Astrocyte of the cerebellum (primary cell): ENCODE measurements at regions not wholly inside any gene's neighbourhood (a gene's known extent, or its start where the extent isn't known, plus 50 kb on each side); places are given as distances from the start of the nearest gene placed in this dataset.

ENCODE experiments used
- DNase-seq: peaks from one replicate; pipeline ENCODE4 v3.0.0-alpha.2; 2011; ENCODE audit warnings: low read depth
- H3K4me3 ChIP-seq: 2 replicates; pipeline ENCODE4 v1.5.1; 2011; ENCODE audit warnings: mild to moderate bottlenecking, low read depth, low read length, moderate library complexity
- CTCF ChIP-seq: IDR thresholded peaks from 2 replicates; pipeline ENCODE4 v1.5.1; 2012; ENCODE audit warnings: low read length, low read depth, moderate library complexity, mild to moderate bottlenecking; ENCODE audit errors: missing control alignments
- in situ Hi-C: cut with HindIII; loops from 2 replicates; pipeline ENCODE4 v1.10.0; 2017; ENCODE audit warnings: low sequenced_read_pairs

GRCh38 chr12:126727218-126728075 lies 1539.5 kb upstream of the TMEM132C start:
- in situ Hi-C loops, result no loop called here
- no peak for DNase-seq
- no peak overlapping the region for H3K4me3 ChIP-seq
- TF ChIP-seq CTCF, result no peak

- DNase-seq, result no peak
- H3K4me3 ChIP-seq, result no peak overlapping the region
- in situ Hi-C loops, result no loop called here
- TF ChIP-seq CTCF, result no peak
These were observed 1532.7 kb upstream of the TMEM132C start for GRCh38 chr12:126734296-126734695.

GRCh38 chr12:126734710-126735109 lies 1532.3 kb upstream of the TMEM132C start:
- no peak for DNase-seq
- TF ChIP-seq CTCF, result no peak
- H3K4me3 ChIP-seq, result no peak overlapping the region
- in situ Hi-C loops, result no loop called here

GRCh38 chr12:126741536-126742240 lies 1525.3 kb upstream of the TMEM132C start:
- H3K4me3 ChIP-seq, result no peak overlapping the region
- TF ChIP-seq CTCF, result no peak
- DNase-seq, result no peak
- in situ Hi-C loops, result no loop called here

GRCh38 chr12:126742241-126742641 lies 1524.7 kb upstream of the TMEM132C start:
- no peak for TF ChIP-seq CTCF
- no peak overlapping the region for H3K4me3 ChIP-seq
- DNase-seq, result peak; percentile 43
- in situ Hi-C loops, result no loop called here

GRCh38 chr12:126747530-126748149 lies 1519.3 kb upstream of the TMEM132C start:
- in situ Hi-C loops, result no loop called here
- peak; percentile 82 for TF ChIP-seq CTCF
- H3K4me3 ChIP-seq, result no peak overlapping the region
- no peak for DNase-seq
